HUDEP-2 (cell line): ENCODE measurements at regions not wholly inside any gene's neighbourhood (a gene's known extent, or its start where the extent isn't known, plus 50 kb on each side); places are given as distances from the start of the nearest gene placed in this dataset.

ENCODE experiments used
- DNase-seq, 76 experiments: peaks; one replicate each; lab custom pipeline; 2025; ENCODE audit not compliant: unreplicated experiment in 76 of 76; lab: John Stamatoyannopoulos, UW

DNA sequence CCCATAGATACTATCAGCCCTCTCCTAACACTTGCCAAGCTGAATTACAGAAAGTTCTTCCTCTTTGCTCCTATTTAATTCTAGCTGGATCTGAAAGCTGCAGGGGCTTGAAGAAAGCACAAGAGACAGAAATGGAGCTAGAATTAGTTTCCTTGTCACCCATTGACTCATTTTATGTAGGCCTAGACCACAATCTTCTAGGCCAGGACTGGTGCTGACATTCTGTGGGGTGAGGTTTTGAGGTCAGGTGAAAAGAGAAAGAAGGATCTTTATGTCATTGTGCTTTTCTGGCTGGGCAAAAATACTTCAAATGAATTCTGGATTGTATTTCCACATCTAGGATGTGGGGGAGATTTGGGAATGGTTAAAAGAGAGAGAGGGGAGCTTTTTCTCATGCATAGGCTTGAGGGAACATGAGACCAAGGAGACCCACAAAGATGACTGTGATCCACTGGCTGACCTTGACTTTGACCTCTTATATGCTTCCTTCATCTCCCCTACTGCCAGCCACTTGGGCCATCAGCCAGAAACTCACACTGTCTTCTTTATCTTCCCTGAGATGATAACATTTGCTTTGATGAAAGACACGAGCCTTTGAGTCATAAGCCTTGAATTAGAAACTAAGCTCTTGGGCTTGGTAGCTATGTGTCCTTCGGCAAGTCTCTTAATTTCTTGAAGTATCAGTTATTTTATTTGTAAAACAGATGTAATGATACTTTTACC lies 274.9 kb upstream of the CADM1 start:
- DNase-seq: peak in 9 of 76 experiments; percentile 1 to 50 (median 23)

- no peak for DNase-seq
Observed at GRCh38 chr11:115776916-115777315, 272.7 kb upstream of the CADM1 start.

GRCh38 chr11:115775846-115776245 lies 271.6 kb upstream of the CADM1 start:
- no peak for DNase-seq

DNA sequence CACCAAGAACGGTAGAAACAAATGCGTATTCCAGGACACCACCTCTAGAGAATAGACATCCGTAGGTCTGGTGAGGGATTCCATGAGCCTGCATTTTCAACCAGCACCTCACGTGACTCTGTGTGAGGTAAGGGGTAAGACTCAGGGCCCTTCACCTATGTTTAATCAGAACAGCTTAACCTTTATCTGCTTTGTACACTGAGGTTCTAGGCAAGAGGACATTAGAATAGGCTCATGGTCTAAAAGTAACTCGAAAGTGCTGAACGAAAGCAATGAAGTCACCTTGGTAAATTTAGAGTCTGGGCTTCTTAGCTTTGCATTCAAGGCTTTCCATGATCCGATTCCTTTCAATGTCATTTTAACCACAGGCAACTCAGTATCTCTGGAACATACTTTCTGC lies 270.5 kb upstream of the CADM1 start:
- DNase-seq: no peak

DNA sequence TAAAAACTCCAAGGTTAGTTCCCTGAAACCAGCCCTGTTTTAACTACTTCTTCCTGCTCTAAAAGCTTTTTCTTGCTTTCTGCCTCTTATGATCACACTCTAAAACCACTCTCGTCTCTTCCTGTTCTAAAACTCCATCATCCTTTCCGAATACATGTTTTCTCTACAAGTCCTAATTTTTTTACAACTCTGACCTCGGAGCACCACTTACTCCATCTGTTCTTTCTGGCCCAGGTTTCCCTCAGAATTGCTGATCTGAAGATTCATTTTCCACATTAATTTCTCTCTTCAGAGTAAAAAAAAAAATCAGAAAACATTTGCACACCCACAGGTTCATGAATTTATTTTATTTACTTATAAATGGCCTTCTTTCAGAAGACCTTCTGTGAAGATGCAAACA lies 265.7 kb upstream of the CADM1 start:
- no peak for DNase-seq

DNA sequence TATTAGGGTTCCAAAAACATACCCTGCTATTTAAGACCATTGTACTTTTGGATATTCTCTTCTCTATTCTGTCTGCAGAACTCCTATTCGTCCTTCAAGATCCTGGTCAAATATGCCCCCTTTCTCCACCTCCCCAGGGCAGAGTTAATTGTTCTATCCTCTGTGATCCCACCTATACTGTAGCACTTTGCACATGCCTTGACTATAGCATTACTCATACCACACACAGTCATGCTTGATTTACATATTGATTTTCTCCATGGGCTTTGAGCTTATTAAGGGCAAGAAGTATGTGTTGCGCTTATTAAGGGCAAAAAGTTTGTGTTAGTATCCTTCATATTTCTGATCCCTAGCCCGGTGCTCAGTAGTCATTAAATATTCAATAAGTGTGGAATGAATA lies 263.7 kb upstream of the CADM1 start:
- DNase-seq: no peak

DNA sequence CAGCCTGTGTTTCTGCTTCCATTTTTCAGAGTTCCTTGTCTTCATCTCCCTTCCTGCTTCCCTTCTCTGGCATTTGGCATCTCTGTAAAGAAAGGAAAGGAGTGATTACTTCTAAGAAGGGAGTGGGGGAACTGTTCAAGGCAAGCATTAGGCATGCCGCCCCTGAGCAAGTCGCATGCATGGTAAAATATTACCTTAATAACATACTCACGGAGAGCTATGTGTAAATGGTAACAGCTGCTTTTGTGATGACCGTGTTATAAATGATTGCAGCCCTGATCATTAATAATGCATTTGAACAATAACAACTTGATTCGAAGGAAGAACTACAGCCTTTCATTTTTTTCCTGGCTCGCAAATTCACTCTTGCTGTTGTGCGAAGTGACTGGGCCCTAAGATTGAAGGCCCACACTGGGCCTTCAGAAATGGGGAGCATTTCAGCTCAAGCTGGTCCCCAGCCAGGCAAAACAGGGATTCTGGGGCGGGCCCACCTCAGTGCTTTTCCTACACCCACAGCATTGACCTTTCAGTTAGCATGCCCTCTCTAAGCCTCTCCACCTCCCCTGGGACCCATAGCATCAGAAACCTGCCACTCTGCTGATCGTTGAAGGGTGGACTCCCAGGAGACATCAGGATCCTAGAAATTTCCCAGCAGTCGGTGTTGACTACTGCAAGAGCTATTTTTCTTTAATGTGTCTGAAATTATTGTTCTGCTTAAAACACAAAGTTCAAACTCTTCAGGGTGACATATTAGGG lies 263.0 kb upstream of the CADM1 start:
- no peak for DNase-seq

GRCh38 chr11:115766561-115766960 lies 262.3 kb upstream of the CADM1 start:
- DNase-seq: no peak

DNA sequence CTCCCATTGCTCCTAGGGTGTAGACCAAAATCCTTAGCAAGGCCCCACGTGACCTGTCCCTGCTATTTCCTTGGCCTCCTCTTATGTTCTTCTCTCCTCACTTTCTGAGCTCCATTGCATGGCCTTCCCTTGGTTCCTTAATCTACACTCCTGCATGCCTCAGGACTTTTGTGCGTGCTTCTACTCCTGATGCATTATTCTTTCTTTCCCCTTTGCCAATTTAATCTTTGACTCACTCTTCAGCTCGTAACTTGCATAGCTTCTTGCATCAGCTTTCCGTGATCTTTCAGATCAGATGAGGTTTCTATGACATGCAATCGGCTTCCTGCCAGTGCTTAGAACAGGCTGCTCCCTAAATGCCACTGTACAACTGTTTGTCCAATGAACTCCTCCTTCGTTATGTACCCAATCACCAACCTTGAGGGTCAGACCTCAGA lies 261.6 kb upstream of the CADM1 start:
- peak in 2 of 76 experiments; percentile 1 to 5 for DNase-seq

- DNase-seq: no peak
Observed at GRCh38 chr11:115764176-115764575, 260.0 kb upstream of the CADM1 start.

DNA sequence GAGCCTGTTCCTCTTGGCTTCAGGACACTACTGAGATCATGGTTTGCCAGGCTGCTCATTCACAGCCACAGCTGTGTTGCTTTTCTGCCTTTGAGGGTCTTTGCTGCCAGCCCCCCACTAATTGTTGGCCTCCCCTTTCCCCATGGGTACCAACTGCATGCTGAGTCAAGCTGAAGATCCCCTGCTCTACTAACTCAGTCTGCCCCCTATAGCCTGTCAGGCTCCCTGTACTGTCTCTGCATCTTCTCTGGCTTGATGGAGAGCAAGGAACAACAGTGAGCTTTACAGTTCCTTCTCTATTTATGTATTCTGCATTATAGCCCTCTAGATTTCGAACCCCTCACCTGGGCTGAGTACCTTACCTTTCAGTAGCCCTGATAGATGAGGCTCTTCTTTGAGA lies 257.6 kb upstream of the CADM1 start:
- no peak for DNase-seq

DNA sequence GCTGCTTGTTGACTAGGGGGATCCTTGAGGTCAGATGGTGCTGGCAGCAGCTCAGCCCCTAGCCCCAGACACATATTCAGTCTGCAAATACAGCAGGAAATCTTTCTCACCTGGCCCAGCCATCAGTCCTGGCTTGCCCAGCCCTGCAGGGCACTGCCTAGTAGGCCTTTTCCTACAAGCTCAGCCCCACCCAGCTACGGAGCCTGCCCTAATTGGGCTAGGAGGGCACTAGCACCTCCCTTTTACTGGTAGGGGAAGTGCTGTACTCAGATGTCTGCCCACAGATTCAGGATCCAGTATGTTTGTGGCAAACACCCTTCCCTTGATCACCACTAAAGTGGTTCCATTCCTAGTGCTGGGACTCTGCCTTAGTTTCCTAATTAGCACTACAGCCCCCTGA lies 257.1 kb upstream of the CADM1 start:
- no peak for DNase-seq

- DNase-seq: no peak
Observed at GRCh38 chr11:115760461-115761320, 256.5 kb upstream of the CADM1 start.

- DNase-seq: no peak
Observed at GRCh38 chr11:115759622-115760460, 255.6 kb upstream of the CADM1 start.

GRCh38 chr11:115758011-115758410 lies 253.8 kb upstream of the CADM1 start:
- DNase-seq: no peak

DNA sequence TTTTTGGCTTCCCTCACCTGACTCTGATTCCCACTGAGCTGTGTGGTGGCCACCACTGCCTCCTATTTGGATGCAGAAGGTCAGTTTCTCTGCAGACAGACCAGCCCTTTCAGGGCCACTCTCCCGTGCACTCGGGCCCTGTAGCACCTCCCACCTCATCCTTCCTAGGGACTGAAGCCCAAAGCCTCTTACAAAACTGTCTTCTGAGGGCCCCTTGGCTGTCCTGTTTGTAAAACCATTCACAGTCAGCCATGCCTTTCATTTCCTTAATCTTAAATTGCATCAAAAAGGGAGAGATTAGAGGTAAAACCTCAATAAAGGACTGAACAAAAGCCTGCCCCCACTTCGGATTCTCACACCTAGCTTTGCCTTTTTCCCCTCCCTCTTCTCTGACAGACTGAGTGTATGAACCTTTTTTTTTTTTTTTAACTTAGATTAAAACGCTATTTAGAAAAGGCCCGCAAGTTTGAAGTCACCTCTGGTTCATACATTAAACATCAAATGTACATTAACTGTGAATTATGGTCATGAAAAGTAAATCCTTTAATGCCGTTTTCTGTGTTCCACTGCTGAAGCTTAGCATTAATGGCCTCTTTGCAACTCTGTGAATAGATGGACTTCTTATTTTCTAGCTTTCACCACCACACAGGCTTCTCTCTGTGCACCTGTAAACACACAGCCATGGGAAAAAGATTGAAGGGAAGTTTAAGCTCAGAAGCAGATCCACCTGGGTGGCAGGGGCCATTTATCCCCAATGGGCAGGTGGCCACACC lies 247.2 kb upstream of the CADM1 start:
- DNase-seq: no peak

GRCh38 chr11:115745610-115746512 lies 241.6 kb upstream of the CADM1 start:
- DNase-seq: no peak

GRCh38 chr11:115745066-115745465 lies 240.9 kb upstream of the CADM1 start:
- no peak for DNase-seq

DNA sequence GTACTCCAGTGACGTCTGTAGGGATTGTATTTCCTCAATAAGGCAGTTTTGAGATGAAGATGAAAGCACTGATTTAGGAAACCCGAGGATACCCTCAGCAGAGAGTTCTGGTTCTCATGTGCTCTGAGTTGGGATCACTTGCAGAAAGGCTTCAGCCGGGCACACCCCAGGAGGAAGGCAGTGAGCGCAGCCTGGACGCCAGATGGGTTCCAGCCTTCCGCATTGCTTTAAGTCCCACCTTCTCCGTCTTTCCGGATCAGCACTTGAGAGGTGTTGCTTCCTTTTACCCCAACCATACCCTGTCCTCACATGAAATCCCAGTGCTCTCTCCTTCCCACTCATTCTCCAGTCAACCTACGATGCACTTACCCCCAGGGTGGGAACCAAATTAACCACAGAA lies 239.5 kb upstream of the CADM1 start:
- no peak for DNase-seq
